ENCODE measurements at regions not wholly inside any gene's neighbourhood (a gene's known extent, or its start where the extent isn't known, plus 50 kb on each side); places are given as distances from the start of the nearest gene placed in this dataset.

DNA sequence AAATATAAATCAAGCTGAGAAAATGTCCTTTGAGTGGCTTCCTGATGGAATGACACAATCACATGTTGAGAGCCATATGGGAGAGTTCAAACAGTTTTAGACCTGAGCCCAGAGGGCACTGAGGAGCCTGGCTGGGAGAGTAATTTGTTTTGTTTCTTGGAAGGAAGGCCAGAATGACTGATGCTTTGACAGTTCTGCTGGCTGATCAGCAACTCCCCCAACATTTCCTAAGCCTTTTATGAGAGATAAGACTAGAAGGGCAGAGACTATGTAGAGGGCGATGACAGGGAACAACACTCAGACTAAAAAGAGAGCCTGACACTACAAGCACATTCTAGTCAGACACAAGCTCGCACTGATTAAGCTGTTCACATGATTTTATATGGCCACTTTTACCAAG, 169.2 kb downstream of the COX7C start:
- no peak for DNase-seq

DNA sequence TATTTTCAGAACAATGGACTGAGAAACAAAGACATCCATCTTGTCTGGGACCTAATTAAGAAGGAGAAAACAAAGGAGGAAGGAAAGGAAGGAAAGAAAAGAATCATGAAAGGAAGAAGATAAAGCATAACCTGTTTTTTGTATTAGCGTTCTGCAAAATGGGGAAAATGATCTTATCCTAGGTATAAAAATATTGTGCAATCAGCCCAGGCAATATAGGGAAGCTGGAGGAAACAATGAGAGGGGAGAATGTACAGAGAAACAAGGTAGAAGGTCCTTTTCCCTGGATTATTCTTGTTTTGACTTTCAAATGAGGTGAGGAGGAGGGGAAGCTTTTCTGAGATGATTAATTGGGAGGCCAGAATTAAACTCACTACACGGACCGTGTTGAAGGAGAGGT, 177.9 kb downstream of the COX7C start:
- DNase-seq = no peak

- no peak for DNase-seq
Observed at GRCh38 chr5:86797677-86798076, 179.9 kb downstream of the COX7C start.

- no peak for DNase-seq
Observed at GRCh38 chr5:86806206-86806605, 188.5 kb downstream of the COX7C start.

GRCh38 chr5:86807046-86808031, 189.6 kb downstream of the COX7C start:
- DNase-seq = no peak

DNA sequence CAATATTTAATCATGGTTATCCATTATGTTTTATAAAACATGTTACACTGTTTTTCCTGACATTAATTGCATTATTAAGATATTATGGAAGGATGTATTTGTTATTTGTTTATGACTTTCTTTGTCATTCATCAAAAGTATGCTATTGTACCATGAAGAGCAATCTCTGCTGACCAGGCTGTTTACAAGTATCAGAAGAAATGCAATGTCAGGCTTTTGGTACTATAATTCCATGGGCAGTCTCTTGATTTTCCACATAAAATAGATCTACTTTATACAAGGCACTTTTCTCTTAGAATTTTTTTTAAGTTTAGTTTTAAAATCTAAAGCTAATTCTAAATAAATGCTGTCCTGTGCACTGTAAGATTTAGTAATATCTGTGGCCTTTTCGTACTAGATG, 196.6 kb downstream of the COX7C start:
- DNase-seq = no peak

GRCh38 chr5:86814907-86815306, 197.2 kb downstream of the COX7C start:
- DNase-seq = no peak

GRCh38 chr5:86824637-86825036, 206.9 kb downstream of the COX7C start:
- DNase-seq = no peak

GRCh38 chr5:86831128-86831527, 213.4 kb downstream of the COX7C start:
- DNase-seq = no peak

DNA sequence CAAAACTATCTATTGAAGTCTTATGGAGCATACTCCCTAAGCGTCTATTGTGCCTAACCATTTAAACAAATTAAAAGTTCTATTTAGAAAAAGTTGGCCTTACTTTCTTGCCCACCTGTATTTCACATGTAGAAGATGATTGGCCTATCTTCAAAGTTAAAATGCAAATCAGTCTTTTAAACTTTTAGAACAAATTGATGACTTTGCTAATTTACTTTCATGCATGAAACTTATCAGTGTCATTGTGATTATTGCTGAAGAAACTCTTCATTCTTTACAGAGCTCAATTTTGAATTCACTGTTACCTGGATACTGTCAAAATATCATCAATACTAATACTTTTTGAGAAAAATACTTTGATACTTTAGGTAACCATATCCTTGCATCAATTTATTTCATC, 216.1 kb downstream of the COX7C start:
- DNase-seq = no peak

DNA sequence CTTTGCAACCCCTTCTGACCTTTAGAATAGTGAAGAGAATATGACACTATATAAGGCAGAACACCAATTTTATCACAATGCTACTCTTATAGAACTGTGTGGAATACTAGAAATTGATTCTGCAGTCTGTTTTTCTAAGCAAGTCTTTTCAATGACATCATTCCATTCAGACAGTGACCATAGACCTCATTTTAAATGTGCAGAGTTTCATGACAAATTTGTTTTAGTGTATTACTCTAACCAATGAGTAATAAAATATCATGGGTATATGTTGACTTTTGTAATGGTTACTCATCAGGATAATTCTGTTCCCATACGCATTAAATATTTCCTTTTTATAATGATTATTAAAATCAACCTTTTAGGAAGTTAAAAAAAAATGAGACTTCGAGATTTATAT, 219.9 kb downstream of the COX7C start:
- no peak for DNase-seq

GRCh38 chr5:86838083-86838482, 220.3 kb downstream of the COX7C start:
- no peak for DNase-seq

DNA sequence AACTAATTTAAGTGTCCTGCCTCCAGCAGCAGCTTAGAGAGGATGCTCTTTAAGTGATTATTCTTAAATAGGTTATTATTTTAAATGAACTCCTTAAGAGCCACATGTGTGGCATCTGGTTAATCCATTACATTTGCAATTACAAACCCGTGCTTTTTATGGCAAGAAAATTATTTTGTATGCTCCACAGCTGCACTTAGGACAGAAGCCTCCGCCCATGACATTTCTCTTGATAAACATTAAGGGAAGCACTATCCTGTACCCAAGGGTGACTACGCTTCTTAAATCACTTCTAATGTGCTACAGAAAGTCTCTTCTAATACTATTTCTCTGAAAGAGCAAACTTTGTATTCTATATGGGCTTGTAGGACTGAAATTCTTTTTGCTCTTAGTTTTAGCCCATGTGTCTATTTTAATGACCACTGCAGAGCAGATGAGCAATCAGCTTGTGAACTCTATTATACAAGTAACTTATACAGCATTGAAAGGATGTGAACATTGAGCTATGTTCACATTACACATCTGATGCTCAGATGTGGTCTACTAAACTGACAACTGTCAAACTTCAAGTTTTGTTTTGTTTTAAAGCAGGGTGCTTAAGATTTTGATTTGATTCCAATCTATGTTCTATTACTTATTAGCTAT, 223.4 kb downstream of the COX7C start:
- DNase-seq = no peak

DNA sequence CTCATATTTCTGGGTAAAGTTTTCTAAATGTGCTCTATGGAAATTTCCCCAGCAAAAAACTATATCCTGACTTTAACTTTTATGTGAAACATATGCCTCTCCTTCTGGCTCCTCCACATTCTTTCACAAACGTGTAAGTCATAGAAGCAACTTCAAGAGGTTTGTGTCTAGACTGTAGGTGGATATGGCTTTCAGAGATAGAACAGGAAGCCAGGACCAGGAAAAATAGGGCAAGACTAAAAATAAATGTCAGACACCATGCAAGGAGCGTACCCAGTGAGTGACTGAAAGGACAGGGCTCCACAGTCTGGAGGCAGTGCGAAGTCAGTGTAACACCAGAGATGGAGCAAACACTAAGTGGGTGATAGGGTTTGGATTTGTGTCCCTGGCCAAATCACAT, 240.7 kb downstream of the COX7C start:
- no peak for DNase-seq

GRCh38 chr5:86861512-86861911, 243.8 kb downstream of the COX7C start:
- no peak for DNase-seq

GRCh38 chr5:86862093-86862492, 244.4 kb downstream of the COX7C start:
- no peak for DNase-seq

DNA sequence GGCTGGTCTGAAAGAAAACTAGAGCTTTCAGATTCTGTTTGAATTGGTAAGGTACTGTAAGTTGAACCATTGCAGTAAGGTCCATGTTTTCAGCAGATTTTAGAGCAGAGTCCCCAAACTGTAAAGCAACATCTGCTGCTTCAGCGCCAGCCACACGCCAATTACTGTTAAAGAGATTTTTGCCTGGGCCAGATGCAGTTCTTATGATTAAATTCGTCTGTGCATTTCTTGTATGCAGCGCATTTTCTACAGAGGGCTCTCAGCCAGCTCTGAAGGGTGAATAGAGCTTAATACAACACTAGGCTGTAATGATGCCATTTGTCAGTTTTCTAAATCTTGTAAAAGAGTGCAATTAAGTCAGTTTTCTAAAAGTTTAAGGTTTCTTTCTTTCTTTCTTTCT, 246.3 kb downstream of the COX7C start:
- peak; percentile 58 for DNase-seq

GRCh38 chr5:86865256-86865785, 247.6 kb downstream of the COX7C start:
- no peak for DNase-seq

GRCh38 chr5:86866036-86866435, 248.3 kb downstream of the COX7C start:
- no peak for DNase-seq

GRCh38 chr5:86869268-86869667, 251.5 kb downstream of the COX7C start:
- DNase-seq = no peak

DNA sequence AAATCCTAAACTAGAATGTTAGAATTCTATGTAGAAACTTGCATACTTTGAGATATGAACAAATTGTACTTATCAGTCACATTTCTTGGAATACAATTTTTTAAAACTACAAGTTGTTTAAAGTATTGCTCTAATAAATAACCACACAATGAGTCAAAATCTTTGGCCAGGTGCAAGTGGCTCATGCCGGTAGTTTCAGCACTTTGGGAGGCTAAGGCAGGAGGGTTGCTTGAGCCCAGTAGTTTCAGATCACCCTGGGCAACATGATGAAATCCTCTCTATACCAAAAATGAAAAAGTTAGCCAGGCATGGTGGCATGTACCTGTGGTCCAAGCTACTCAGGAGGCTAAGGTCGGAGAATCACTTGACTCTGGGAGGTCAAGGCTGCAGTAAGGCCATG, 257.8 kb downstream of the COX7C start:
- DNase-seq = no peak

DNA sequence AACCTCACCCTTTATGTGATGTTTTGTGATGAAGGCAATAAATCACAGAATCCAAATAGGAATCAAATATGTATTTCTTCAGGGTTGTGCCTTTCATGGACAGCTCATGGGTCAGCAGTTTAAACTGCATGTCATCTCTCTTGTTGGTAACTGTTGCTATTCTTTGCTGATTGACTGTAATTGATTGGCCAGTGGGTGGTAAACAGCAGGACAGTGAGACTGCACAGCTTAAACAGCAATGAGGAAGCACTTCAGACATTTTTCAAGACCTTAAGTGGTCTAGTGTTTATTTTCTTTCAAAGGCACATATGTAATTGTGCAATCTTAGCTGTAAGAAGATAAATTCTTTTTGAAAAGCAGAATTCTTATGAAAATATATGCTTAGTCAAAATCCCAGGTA, 260.5 kb downstream of the COX7C start:
- DNase-seq = no peak

GRCh38 chr5:86879086-86879485, 261.3 kb downstream of the COX7C start:
- no peak for DNase-seq

DNA sequence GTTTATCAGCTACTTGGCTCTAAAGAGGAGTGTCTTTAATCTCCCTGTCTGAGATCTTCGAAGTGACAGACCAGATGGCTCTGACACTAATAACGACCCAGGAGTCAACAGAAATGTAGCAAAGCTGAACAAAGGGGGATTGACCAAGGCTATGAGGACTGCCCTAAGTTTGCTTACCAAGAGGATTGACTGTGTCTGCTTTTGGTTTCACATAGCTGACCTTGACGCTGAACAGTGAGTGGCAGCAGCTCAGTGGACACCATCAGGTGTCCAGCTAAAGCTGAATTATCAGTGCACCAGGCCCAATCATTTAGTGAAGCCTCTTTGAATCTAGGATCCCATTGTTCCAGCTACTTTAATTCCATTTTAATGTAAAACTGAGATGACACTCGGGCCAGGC, 262.6 kb downstream of the COX7C start:
- peak; percentile 15 for DNase-seq
